ENCODE measurements at regions not wholly inside any gene's neighbourhood (a gene's known extent, or its start where the extent isn't known, plus 50 kb on each side); places are given as distances from the start of the nearest gene placed in this dataset.

- DNase-seq (ENCODE audit: extremely low read depth, low read depth), result no peak
- no peak for TF ChIP-seq CTCF (IDR thresholded peaks at IDR 0.05; ENCODE audit: low read depth, low read length, missing control alignments)
- no peak overlapping the region for H3K4me3 ChIP-seq (replicated peaks; ENCODE audit: low read depth, low read length)
Observed at GRCh38 chr2:221282386-221282785, 289.7 kb downstream of the EPHA4 start.

GRCh38 chr2:221283896-221284545 is 288.1 kb downstream of the EPHA4 start:
- no peak for TF ChIP-seq CTCF (IDR thresholded peaks at IDR 0.05; ENCODE audit: low read depth, low read length, missing control alignments)
- H3K4me3 ChIP-seq (replicated peaks; ENCODE audit: low read depth, low read length), result no peak overlapping the region
- no peak for DNase-seq (ENCODE audit: extremely low read depth, low read depth)

DNA sequence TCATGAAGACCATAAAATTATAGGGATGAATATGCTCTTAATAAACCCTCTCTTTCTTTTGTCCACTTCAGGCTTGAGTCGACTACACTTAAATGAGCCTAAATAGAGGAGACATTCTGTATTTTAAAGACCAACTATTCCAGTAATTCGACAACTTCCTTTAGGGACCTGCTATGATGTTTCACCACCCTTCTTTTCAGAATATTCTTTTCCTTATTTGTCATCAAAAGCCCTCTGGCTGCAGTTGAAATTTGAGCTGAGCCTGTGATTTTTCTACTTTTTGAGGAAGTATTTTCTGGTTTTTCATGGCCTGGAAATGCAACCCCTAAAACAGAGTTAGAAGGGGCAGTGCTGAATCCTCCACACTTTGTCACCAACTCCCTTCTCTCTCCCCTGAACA is 287.0 kb downstream of the EPHA4 start:
- TF ChIP-seq CTCF (IDR thresholded peaks at IDR 0.05; ENCODE audit: low read depth, low read length, missing control alignments), result no peak
- H3K4me3 ChIP-seq (replicated peaks; ENCODE audit: low read depth, low read length), result no peak overlapping the region
- DNase-seq (ENCODE audit: extremely low read depth, low read depth), result no peak

- H3K4me3 ChIP-seq (replicated peaks; ENCODE audit: low read depth, low read length), result no peak overlapping the region
- DNase-seq (ENCODE audit: extremely low read depth, low read depth), result no peak
- no peak for TF ChIP-seq CTCF (IDR thresholded peaks at IDR 0.05; ENCODE audit: low read depth, low read length, missing control alignments)
Observed at GRCh38 chr2:221286406-221286805, 285.7 kb downstream of the EPHA4 start.

- no peak overlapping the region for H3K4me3 ChIP-seq (replicated peaks; ENCODE audit: low read depth, low read length)
- DNase-seq (ENCODE audit: extremely low read depth, low read depth), result no peak
- no peak for TF ChIP-seq CTCF (IDR thresholded peaks at IDR 0.05; ENCODE audit: low read depth, low read length, missing control alignments)
Observed at GRCh38 chr2:221289389-221289788, 282.7 kb downstream of the EPHA4 start.

GRCh38 chr2:221289846-221290245 is 282.3 kb downstream of the EPHA4 start:
- no peak for DNase-seq (ENCODE audit: extremely low read depth, low read depth)
- TF ChIP-seq CTCF (IDR thresholded peaks at IDR 0.05; ENCODE audit: low read depth, low read length, missing control alignments), result no peak
- no peak overlapping the region for H3K4me3 ChIP-seq (replicated peaks; ENCODE audit: low read depth, low read length)

Measured in HFF-Myc (cell line).